ENCODE measurements at regions not wholly inside any gene's neighbourhood (a gene's known extent, or its start where the extent isn't known, plus 50 kb on each side); places are given as distances from the start of the nearest gene placed in this dataset.

DNA sequence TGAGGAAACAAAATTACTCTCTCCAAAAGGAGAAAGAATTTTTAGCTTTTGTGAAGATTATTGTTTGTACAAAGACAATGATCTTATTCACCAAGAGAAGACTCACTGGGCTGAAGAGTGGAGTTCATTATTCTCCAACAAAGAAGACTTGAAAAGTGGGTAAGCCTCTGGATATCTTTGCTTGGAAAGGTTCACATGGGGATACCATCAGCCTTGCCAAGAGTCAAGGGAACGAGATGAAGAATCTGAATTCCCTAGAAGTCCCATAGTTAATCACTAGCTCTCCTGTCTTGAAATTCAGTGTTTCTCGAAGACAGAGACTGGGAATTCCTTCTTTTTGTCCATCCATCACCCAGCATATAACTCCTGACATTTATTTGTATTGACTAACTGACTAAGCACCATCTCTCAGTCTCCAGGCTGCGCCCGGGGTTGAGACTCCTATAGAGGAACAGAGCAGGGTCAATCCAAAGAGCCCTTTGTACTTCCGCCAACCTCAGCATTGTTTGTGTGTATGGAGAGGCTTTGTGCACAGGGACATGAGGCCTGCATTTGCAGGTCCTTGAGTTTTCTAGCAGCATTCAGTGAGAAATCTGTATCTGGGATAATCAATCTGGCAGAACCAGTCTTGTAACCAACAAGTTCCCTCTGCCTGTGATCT is 461.9 kb downstream of the KIF16B start:
- TF ChIP-seq EZH2 (IDR thresholded peaks at IDR 0.05; ENCODE audit: low read length, missing control alignments): no peak
- TF ChIP-seq, protein P1, sequence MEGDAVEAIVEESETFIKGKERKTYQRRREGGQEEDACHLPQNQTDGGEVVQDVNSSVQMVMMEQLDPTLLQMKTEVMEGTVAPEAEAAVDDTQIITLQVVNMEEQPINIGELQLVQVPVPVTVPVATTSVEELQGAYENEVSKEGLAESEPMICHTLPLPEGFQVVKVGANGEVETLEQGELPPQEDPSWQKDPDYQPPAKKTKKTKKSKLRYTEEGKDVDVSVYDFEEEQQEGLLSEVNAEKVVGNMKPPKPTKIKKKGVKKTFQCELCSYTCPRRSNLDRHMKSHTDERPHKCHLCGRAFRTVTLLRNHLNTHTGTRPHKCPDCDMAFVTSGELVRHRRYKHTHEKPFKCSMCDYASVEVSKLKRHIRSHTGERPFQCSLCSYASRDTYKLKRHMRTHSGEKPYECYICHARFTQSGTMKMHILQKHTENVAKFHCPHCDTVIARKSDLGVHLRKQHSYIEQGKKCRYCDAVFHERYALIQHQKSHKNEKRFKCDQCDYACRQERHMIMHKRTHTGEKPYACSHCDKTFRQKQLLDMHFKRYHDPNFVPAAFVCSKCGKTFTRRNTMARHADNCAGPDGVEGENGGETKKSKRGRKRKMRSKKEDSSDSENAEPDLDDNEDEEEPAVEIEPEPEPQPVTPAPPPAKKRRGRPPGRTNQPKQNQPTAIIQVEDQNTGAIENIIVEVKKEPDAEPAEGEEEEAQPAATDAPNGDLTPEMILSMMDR (conservative IDR thresholded peaks at IDR 0.05 in 1 of 2, IDR thresholded peaks at IDR 0.05 in 1 of 2; ENCODE audit: low read depth in 1 of 2, low read length in 2 of 2): no peak

Measured in fibroblast of lung (primary cell).